Muscle of arm (tissue), 1 donor: ENCODE measurements at regions not wholly inside any gene's neighbourhood (a gene's known extent, or its start where the extent isn't known, plus 50 kb on each side); places are given as distances from the start of the nearest gene placed in this dataset.

ENCODE experiments used
- DNase-seq: peaks from one replicate; pipeline ENCODE4 v3.0.0-alpha.2; 2013

DNA sequence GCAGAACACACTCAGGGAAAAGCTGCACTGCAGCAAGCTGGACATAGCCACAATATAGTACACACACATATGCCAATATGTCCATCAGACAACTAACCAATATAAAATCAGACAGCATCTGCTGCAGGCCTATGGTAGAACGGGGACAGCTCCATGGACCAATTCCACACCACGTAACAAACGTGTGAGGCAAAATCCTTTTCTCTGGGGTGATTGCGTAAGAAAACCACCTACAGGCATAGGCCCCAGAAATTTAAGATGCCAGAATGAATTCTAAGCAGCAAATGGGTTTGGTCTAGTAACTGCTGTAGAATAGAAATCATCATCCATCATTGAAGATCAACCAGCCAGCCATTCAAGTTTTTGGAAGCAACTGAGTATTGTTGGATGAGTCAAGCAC is 368.9 kb upstream of the TMPO start:
- DNase-seq, result no peak

DNA sequence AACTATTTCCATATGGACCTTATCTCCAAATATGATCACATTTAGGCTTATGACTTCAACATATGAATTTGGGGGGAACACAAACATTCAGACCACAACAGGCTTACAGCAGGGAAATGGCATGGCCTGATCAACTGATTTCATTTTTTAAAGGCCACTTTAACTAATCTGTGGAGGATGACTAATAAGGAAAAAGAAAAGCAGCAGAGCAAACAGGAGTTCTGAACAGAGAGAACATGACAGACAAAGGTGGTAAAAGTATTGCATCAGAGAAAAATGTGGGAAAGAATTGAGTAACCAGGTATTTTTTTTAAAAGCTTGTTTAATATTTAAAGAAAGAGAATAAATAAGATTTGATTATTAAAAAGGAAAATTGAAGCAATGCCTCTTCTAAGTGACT is 366.1 kb upstream of the TMPO start:
- DNase-seq, result no peak

DNA sequence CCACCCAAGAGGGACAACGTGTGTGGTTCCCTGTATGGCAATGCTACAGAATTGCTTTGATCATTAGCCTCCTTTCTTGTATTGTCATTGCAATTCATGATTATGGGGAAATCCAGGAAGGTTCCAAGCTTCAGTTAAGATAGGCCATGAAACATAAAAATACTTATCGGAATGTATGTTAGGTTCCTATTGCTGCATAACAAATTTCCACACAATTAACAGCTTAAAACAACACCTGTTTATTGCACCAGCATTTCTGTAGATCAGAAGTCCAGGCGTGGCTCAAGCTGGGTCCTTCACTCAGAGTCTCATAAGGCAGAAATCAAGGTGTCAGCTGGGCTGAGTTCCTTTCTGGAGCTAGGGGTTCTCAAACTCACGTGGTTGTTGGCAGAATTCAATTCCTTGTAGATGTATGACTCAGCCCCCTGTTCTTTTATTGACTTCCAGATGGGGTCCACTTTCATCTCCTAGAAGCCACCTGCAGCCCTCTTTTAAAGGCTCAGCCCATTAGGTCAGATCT is 365.6 kb upstream of the TMPO start:
- DNase-seq, result no peak

DNA sequence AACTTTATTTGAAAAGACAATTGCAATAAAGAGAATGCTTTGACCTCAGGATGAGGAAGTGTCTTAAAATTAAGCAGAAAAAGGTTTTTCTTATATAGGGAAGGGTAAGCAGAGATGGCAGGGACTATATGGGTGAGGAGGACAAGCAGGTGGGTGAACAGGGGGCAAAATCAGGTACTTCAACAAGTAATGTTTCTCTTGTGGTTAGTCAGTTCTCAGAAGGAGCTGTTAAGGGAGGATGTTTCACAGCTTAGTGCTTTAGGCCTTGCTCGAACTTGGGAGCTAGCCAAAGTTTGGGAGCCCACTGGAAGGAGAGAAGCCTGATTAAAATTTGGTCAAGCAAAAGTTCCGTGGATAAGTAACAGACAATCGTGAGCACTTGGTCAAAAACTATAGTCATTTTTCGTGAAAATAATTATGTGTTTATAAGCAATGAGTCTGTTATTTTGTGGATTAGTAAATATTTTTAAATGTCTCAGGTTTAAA is 364.2 kb upstream of the TMPO start:
- peak; percentile 1 for DNase-seq

DNA sequence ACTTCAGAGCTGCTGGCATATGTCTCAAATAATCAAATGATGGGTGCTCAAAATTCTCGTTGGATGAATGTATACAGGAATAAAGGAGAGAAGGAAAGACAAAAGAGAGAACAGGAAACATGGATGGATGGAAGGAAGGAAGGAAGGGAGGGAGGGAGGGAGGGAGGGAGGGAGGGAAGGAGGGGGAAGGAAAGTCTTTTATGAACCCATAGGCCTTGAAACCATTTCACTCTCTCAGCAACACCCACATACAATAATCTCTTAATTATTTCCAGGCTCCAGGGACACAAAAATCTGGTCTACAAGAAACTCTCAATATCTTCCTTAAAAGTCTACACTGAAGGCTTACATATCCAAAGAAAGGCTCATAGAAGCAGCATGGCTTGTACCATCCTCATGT is 363.4 kb upstream of the TMPO start:
- no peak for DNase-seq

DNA sequence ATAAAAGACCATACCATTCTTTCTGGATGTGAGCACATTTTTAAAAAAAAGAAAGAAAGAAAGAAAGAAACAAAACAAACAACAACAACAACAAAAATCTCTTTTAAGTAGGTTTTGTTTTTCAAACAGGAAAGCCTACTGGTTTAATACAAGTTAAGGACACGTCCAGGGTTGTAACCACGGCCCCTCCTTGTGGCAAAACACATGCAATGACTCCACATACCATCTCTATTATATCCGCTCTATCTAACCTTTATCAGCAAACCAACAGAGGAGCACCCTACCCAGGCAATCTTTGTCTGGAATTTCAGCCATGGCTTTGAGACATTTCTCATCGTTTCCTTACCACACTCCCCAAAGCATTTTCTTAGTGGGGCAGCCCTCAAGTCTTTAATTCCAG is 360.5 kb upstream of the TMPO start:
- DNase-seq, result peak; percentile 11

DNA sequence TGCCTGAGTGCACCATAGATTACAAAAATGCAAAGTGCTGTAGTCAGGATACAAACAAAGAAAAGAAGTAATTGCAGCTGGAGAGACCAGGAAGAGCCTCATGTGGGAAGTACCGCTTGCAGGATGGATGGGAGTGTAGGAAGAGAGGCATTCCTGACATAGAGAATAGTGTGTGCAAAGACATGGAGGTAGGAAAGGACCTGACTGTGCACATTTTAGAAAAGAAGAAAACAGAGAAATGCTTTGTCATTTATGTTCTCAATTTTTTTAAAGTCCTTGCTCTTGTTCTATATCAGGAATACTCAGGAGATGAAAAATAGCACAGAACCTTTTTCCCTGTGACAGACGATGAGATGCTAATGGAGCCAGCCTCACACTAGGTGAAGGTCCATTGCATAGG is 358.7 kb upstream of the TMPO start:
- no peak for DNase-seq

DNA sequence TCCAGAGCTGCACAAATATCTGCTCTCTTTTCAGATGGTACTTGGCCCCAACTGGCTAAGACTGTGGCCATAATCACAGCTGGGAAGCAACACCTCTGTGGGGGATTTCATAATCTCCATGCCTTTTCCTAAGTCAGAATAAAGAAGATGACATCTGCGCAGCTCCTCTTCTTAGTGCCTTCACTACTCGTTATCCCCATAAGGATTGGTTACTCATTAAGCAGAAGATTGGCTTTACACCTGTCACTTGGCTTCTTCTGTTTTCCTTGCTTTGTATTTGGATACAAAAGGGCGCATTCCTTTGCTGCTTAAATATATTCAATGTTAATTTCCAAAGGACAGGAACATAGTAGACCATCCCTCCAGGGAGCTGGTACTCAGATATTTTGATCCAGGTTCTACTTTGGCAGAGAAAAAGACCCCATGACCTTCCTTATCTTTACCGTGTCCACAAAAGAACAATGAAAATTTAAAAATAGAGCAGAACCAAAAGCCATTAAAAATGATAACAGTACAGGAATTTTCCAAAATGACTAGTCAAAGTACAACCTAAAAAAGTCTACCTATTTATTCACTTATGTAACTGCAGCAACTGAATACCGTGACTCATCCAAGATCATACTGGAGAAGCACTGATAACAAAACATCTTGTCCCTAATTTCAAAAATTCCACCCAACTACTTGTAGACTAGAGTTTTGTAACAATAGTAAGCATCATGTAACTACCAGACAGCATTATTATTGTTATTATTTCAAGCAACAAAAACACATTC is 352.3 kb upstream of the TMPO start:
- no peak for DNase-seq

DNA sequence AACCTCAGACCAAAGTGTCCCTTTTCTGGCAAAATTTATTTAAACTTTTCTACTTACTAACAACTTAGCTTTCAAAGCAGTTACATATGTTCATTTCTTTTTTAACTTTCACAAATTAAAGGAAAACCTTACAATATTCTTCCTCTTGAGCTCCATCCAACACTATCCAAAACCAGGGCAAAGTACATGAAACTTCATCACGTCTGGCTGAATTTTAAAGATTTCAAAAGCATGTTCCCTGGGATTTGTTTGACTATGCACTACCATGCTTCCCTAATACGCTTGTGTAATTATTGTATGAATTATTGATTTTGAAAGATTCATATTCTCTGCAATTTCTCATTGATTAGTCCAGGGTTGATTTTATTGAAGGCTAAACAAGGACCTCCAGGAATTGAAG is 343.1 kb upstream of the TMPO start:
- no peak for DNase-seq

DNA sequence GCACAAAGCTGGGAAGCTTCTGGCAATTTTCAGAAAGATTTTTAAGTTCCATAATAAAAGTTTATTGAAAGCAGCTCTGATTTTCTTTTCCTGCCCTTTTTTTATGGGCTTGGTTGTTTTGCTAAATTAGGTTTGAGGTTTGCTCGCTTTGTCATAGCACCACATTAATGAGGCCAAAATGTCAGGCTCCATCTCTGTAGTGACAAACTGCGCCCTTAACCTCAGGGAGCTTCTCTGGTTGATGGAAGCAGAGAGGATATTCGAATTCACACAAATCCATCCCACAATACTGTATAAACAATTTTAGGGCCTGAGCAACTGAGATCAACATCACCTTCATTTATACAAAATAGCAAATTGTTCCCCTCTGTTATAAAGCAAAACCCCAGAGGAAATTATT is 342.6 kb upstream of the TMPO start:
- no peak for DNase-seq

DNA sequence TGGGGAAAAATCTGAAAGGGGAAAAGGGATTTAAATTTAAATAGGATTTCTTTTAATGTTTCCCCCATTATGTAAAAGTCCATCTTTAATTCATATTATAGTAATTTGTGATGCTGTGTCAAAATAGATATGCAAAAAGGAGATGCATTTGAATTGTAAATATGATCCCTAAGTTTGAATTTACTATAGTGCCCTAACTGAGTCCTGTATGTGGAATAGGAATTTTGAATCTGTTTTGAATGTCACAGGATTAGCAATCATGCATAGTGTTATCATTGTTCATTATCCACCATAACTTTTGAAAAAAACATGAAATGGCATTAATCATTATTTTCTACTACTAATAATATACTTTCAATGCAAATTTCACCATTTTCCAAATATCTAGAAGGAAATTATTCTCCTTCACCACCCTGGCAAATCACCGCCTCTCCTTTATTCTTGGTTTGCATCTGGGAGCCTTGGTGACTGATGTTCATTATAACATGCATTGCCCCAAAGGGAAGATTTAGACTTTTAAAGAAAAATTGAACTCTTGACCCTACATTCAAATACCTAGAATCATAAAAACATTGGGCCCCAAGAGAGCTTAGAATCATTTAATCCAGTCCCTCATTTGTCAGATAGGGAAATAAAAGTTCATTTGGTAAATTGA is 341.5 kb upstream of the TMPO start:
- no peak for DNase-seq

DNA sequence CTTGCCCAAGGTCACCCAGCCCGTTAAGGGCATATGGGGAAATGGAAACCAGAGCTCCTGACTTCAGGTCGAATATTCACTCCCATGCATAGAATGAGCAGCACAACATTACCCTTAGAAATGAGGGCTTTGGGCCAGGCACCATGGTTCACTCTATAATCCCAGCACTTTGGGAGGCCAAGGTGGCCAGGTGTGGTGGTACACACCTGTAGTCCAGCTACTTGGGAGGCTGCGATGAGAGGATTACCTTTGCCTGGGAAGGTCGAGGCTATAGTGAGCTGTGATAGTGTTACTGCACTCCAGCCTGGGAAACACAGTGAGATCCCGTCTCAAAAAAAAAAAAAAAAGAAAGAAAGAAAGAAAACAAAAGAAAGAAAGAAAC is 341.0 kb upstream of the TMPO start:
- DNase-seq, result no peak

DNA sequence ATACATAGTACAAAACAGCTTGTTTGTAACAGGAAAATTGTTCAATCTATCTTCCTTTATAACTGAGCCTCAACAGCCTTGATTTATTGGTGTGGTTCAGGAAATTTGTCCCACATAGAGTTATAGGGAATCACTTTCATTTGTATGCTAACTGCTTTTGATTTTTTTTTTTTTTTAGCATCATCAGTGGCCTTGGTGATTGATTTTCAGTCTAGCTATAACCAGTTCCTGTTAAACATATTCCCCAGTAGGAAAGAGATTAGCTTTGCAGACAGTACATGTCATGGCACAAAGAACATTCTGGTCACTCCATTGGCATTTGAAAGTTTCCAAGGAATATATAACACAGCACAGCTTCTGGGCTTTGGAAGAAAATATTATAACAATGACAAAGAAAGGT is 337.3 kb upstream of the TMPO start:
- no peak for DNase-seq

DNA sequence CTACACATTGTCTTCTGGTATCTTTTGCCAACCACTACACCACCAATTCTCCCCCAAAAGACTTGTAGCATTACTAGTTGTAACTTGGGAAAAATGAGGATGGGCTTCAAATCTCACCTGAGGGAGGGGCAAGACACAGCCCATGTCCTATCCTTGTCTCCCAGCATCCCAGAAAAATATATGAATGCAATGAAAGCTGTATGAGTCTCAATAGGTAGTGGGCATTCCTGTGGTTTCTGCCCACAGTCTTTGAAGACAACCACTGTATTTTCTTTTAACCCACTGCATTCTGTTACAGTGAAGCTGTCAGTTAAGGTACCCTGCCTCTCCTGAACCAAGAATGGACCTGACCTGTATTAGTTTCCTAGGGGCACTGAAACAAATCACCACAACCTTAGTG is 336.2 kb upstream of the TMPO start:
- DNase-seq, result no peak

DNA sequence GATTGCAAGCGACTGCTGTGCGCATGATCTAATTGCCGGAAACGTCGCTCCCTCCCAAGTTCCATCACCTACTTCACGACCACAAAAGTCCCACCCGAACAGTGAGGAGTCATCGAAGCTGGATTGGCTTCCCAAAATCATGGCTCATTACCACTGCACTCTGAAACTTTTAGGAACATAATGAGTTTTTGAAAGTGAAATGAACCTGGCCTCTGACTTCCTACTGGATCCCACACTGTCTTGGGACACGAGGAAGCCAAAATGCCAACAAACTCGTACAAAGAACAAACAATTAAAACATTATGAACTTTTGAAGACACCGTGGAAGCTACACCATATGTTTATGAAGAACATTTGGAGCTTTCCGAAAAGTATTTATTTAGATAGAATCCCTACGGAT is 334.8 kb upstream of the TMPO start:
- no peak for DNase-seq

DNA sequence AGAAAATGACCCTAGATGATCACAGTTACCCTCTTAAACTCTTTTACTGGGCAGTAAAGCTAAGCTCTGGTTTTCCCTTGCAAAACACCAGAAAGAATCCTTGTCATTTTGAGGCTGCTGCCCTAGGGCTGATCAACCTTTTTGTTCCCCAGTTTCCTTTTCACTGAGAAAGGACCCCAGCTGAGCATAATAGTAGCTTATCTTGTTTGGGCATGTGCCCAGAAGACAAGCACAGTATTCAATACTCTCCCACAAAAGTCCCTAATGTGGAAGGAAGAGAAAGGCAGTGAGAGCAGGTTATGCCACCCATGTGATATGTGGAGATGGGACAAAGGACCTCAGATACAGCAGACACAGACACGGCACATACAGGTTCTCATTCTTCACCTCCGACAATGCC is 332.6 kb upstream of the TMPO start:
- no peak for DNase-seq

DNA sequence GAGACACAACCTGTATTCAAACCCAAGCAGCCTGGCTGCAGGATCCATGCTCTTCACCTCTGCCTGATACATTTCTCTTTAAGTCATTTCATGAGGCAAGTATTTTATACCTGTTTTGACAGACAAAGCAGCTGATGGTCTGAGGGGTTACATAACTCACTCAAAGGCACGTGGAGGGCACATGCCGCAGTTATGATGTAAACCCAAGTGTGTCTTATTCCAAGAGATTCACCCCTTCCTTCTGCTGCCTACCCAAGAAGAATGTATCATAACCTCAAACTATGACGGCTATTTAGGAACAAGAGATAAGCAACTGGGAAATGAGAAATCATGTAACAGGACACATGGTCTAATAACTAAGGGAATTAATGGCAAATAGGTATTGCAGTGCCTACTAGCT is 329.8 kb upstream of the TMPO start:
- DNase-seq, result no peak

DNA sequence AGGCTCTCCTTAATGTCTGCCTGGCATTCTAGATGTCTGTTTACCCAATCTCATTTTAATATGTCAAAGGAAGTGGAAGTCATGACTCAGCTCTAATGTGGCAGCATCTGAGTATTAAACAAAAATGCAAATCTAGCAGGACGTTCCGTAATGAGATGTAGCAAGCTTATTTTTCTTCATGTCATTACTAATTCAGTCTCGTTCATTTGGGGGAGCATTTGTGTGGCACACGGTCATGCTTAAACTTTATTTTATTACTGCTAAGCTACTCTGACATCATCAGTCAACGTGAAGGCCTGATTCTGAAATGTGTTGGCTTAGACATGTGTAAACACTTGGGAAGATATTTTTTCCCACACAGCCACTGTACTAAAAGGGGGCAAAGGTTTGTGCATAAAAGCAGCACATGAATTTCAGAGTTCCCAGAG is 326.7 kb upstream of the TMPO start:
- no peak for DNase-seq

DNA sequence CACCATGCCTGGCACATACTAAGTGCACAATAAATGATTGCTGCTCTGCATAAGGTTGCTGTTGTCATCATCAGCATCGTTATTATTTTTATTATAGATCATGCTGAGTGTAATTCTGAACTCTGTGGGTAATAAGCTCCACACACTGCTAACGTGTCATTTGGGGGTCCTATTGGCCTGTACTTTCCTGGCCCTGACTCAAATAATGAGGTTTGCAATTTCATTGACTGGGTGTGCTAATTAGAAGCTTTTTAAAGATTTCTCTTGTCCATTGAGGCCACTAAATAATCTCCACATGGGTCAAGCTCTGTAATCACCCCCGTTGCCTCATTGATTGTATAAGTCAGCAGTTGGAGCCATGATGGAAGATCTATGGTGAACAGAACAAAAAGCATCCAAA is 320.8 kb upstream of the TMPO start:
- DNase-seq, result no peak

DNA sequence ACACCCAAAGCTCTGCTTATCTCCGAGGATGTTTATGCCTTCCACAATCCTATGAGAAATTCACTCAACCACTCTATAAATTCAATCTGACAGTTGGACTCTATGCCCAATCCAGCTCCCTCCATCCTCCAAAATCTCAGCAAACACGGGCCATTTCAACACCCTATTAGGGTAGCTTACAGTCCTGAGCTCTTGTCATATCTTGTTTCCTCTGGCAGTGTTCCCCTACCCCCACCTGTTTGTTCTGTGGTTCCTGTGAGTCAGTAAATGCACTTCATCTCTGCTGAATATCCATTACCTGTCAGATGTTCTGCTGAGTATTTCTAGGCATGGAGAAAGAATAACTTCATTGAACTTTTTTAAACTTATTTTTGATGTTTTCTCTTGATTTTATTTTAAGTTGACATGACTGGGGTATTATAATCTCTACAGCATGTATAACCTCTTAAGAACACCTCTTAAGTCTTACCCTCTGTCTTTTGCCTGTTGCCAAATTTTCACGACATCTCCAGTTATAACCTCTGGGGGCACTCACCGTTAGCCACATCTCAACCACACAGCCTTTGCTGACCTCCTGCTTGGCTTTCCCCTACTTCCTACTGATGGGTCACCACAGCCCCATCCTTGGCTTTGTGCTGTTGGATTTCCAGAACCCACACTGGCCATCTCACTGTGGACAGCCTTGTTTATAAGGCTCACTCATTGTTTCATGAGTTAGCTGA is 317.0 kb upstream of the TMPO start:
- DNase-seq, result no peak

DNA sequence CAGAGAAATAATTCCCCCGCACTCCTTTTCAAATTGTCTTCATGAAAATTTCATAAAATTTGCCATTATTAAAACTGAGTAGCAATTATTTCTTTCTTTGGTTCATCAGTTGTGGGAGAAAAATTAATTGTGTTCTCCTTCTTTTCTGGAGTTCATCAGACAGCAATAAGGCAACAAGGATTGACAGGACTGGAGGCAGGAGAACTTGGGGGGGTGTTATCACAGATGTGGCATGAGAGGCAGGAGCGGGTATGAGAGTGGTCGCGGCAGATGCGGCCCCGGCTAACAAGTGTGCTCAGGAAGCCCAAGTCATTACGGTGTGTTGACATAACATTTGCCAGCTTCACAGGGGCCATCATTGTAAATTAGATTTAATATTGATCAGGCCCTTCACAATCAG is 306.6 kb upstream of the TMPO start:
- no peak for DNase-seq

DNA sequence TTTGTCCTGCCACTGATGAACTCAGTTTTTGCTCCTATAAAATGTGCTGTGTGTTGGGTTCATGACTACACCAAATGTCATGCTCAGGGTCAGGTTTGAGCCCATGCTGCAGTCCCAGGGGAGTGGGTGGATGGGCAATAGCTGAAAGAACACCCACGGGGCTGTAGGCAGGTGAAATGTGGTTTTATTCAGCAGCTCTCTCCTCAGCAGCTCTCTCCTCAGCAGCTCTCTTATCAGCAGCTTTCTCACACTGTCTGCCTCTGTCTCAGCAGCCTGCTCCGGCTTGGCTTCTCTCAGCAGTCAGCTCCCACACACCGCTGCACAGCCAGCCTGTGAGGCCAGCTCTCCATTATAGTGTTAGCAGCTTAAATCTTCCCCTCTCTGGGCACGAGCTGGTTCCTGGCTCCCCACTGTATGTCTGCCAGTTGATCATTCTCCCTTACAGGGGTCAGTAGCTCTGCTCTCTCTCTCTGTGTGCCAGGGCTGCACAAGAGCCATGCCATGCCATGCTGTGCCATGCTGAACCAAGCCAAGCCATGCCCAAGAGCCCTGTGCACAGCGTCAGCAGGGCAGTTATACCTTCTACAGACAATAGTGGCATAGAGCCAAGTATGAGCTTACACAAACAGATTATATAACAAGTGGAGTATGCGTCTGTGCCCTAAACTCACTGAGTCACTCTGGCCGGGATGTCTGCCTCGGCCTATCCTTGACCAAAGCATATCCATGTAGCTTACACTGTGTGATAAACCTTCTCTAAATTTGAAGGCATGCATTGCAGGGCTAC is 303.3 kb upstream of the TMPO start:
- no peak for DNase-seq
